Right lobe of liver (tissue), 6 donors: ENCODE measurements at regions not wholly inside any gene's neighbourhood (a gene's known extent, or its start where the extent isn't known, plus 50 kb on each side); places are given as distances from the start of the nearest gene placed in this dataset.

ENCODE experiments used
- ATAC-seq, 4 donors: fragments of 200-7000 bp; cut with Tn5 transposase; one replicate each; pipeline ENCODE4 v1.9.1; 2020; ENCODE audit warnings: mild to moderate bottlenecking in 4 of 4, moderate library complexity in 4 of 4
- DNase-seq, 3 donors: peaks; one replicate each; pipeline ENCODE4 v3.0.0-alpha.2; 2020
- H3K27ac ChIP-seq, 3 donors: fragments of 200-600 bp; one replicate each; pipeline ENCODE4 v1.8.0; 2022
- H3K27me3 ChIP-seq, 2 donors: fragments of 200-600 bp; one replicate each; pipeline ENCODE4 v1.8.0; 2022
- H3K36me3 ChIP-seq, 4 donors: fragments of 200-600 bp; sonication (generic) in 1 of 4; one replicate each; pipeline versions ENCODE4 v1.5.1 to v1.8.0; 2017 to 2022; ENCODE audit warnings: control low read depth in 1 of 4
- H3K4me1 ChIP-seq, 4 donors: fragments of 200-600 bp; sonication (generic) in 1 of 4; one replicate each; pipeline versions ENCODE4 v1.5.1 to v1.8.0; 2017 to 2022; ENCODE audit warnings: control low read depth in 1 of 4
- H3K4me3 ChIP-seq, 3 donors: fragments of 200-600 bp; one replicate each; pipeline ENCODE4 v1.8.0; 2022
- H3K9me3 ChIP-seq, 4 donors: fragments of 200-600 bp; sonication (generic) in 1 of 4; one replicate each; pipeline versions ENCODE4 v1.5.1 to v1.8.0; 2017 to 2022; ENCODE audit warnings: control low read depth in 1 of 4
- CTCF ChIP-seq, 4 donors: fragments of 200-600 bp in 3 of 4; fragments of 450-650 bp in 1 of 4; IDR thresholded peaks; one replicate each; pipeline versions ENCODE4 v1.5.1 to v1.8.0; 2016 to 2022; ENCODE audit warnings: antibody characterized with exemption in 4 of 4, mild to moderate bottlenecking in 2 of 4
- POLR2A ChIP-seq: fragments of 450-650 bp; IDR thresholded peaks from one replicate; pipeline ENCODE4 v1.6.1; 2017; ENCODE audit warnings: antibody characterized with exemption, mild to moderate bottlenecking
- WGBS: methylation state at CpG from one replicate; pipeline ENCODE4 v1.1.6; 2018; ENCODE audit warnings: low coverage, low lambda C conversion rate; ENCODE audit not compliant: insufficient coverage; ENCODE audit errors: missing lambda C conversion rate; 5-methylcytosine and 5-hydroxymethylcytosine counted together
- intact Hi-C, 2 donors: fragments of 100-400 bp; cut with DNase I; formaldehyde crosslinking; loops; one replicate each; pipeline versions ENCODE4 v1.11.2 to v1.14.1; 2022
- donor health status: DM: no; HTN: yes; CAD: no.
- donor health status: DM: no; HTN: no; CAD: no.
- donor health status: DM: no; HTN: no; CAD: no.
- donor health status: DM: no; HTN: yes; CAD: no.
- donor health status: DM: no; HTN: yes; CAD: no.

- no peaks in the 10 kb centered on the region for H3K36me3 ChIP-seq
- H3K27me3 ChIP-seq, result no peaks in the 10 kb centered on the region
- H3K4me1 ChIP-seq, result no peaks in the 10 kb centered on the region
- intact Hi-C loops, result no loop called here
- no peak overlapping the region for H3K27ac ChIP-seq
- whole genome bisulfite sequencing, result 39% methylated on average over 3 of the region's 3 CpGs
- H3K4me3 ChIP-seq, result no peak overlapping the region
- no peaks in the 10 kb centered on the region for H3K9me3 ChIP-seq
- ATAC-seq, result no peak
- TF ChIP-seq POLR2A, result no peak
- no peak for TF ChIP-seq CTCF (IDR thresholded peaks at IDR 0.05)
- DNase-seq, result no peak
These were observed 622.6 kb downstream of the RNF144B start for GRCh38 chr6:19009769-19010168.

GRCh38 chr6:19013026-19013705 lies 626.0 kb downstream of the RNF144B start:
- intact Hi-C loops, result no loop called here
- H3K27me3 ChIP-seq, result no peaks in the 10 kb centered on the region
- H3K4me3 ChIP-seq, result no peak overlapping the region
- H3K9me3 ChIP-seq, result no peaks in the 10 kb centered on the region
- ATAC-seq (no peak), DNase-seq (no peak)
- WGBS, result 59% methylated on average over 4 of the region's 4 CpGs
- no peaks in the 10 kb centered on the region for H3K4me1 ChIP-seq
- TF ChIP-seq CTCF (IDR thresholded peaks at IDR 0.05) (no peak), POLR2A (no peak)
- H3K36me3 ChIP-seq, result no peaks in the 10 kb centered on the region
- no peak overlapping the region for H3K27ac ChIP-seq

DNA sequence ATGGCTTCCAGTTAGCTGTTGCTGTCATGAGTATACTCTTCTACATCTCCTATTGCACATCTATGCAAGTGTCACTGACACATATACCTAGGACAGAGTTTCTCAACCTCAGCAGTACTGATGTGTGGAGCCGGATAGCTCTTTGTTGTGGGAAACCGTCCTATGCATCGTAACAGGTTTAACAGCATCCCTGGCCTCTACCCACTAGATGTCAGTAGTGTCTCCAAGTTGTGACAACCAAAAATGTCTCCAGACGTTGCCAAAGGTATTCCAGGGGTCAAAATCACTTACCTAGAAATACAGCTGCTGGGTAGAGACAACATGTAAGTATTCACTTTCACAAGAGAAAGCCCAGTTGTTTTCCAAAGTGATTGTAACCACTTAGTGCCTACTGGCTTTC lies 637.6 kb downstream of the RNF144B start:
- ATAC-seq, result peak; percentile 34 to 60 (median 52)
- no peaks in the 10 kb centered on the region for H3K36me3 ChIP-seq
- no peaks in the 10 kb centered on the region for H3K9me3 ChIP-seq
- H3K4me1 ChIP-seq, result no peaks in the 10 kb centered on the region
- H3K27ac ChIP-seq, result no peak overlapping the region
- intact Hi-C loops, result no loop called here
- peak in 3 of 4 donors; percentile 27 to 43 (median 35) for TF ChIP-seq CTCF (IDR thresholded peaks at IDR 0.05)
- no peak for TF ChIP-seq POLR2A
- no peak overlapping the region for H3K4me3 ChIP-seq
- WGBS, result 13% methylated on average over 3 of the region's 4 CpGs
- no peaks in the 10 kb centered on the region for H3K27me3 ChIP-seq
- no peak for DNase-seq

DNA sequence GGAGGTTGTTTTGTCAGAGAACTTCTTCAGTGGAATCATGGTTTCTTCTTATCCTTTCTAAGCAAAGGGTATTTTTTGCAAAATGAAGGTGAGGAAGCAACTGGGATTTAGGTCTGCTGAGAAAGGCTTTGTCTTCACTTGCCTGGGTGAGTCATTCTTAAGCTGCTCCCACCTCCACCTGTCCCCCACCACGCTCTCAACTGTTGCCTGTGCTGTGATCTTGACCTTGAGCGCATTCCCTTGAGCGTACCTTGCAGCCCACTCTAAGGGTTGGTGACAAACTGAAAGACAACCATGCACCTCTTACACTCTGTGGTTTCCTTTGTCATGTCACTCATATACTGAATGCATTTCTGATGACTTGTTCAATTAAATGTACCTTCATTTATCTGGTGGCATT lies 641.1 kb downstream of the RNF144B start:
- DNase-seq, result no peak
- Histone ChIP-seq H3K27ac (no peak overlapping the region), H3K4me1 (no peaks in the 10 kb centered on the region), H3K36me3 (no peaks in the 10 kb centered on the region), H3K27me3 (no peaks in the 10 kb centered on the region), H3K4me3 (no peak overlapping the region), H3K9me3 (no peaks in the 10 kb centered on the region)
- 69% methylated on average over 3 of the region's 3 CpGs for WGBS
- intact Hi-C loops, result no loop called here
- no peak for TF ChIP-seq CTCF (IDR thresholded peaks at IDR 0.05)
- TF ChIP-seq POLR2A, result no peak
- no peak for ATAC-seq
